ENCODE measurements at regions not wholly inside any gene's neighbourhood (a gene's known extent, or its start where the extent isn't known, plus 50 kb on each side); places are given as distances from the start of the nearest gene placed in this dataset.

DNA sequence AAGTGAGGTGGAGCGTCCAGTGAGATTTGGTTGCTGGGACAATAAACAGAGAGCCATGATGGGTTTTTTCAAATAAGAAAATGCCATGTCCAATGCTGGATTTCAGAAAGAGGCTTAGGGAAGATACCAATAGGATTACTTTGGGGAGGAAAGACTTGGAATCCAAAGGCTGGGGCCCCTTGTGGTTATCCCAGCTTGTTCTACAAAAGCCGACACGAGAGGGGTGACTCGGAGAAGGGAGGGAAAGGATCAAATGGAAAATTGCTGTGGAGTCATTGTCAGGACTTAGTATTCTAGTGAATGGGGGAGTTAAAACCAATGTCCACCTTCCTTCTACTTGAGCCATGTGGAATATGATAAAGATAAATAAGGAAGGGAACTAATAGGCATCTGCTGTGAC, 305.5 kb downstream of the SOX9 start:
- peak in 1 of 2 donors; percentile 4 for DNase-seq
- Histone ChIP-seq H3K36me3 (no peaks in the 10 kb centered on the region), H3K9me3 (no peaks in the 10 kb centered on the region), H3K27ac (no peak overlapping the region), H3K4me1 (peaks cover 0 to 12% (median 8%) of the 10 kb centered on the region in 4 donors), H3K4me3 (no peak overlapping the region), H3K27me3 (no peaks in the 10 kb centered on the region)
- intact Hi-C loops (cut with DNase I; ENCODE audit: low total_unique reads), result no loop called here
- TF ChIP-seq, protein P1, sequence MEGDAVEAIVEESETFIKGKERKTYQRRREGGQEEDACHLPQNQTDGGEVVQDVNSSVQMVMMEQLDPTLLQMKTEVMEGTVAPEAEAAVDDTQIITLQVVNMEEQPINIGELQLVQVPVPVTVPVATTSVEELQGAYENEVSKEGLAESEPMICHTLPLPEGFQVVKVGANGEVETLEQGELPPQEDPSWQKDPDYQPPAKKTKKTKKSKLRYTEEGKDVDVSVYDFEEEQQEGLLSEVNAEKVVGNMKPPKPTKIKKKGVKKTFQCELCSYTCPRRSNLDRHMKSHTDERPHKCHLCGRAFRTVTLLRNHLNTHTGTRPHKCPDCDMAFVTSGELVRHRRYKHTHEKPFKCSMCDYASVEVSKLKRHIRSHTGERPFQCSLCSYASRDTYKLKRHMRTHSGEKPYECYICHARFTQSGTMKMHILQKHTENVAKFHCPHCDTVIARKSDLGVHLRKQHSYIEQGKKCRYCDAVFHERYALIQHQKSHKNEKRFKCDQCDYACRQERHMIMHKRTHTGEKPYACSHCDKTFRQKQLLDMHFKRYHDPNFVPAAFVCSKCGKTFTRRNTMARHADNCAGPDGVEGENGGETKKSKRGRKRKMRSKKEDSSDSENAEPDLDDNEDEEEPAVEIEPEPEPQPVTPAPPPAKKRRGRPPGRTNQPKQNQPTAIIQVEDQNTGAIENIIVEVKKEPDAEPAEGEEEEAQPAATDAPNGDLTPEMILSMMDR (IDR thresholded peaks at IDR 0.05), result no peak

DNA sequence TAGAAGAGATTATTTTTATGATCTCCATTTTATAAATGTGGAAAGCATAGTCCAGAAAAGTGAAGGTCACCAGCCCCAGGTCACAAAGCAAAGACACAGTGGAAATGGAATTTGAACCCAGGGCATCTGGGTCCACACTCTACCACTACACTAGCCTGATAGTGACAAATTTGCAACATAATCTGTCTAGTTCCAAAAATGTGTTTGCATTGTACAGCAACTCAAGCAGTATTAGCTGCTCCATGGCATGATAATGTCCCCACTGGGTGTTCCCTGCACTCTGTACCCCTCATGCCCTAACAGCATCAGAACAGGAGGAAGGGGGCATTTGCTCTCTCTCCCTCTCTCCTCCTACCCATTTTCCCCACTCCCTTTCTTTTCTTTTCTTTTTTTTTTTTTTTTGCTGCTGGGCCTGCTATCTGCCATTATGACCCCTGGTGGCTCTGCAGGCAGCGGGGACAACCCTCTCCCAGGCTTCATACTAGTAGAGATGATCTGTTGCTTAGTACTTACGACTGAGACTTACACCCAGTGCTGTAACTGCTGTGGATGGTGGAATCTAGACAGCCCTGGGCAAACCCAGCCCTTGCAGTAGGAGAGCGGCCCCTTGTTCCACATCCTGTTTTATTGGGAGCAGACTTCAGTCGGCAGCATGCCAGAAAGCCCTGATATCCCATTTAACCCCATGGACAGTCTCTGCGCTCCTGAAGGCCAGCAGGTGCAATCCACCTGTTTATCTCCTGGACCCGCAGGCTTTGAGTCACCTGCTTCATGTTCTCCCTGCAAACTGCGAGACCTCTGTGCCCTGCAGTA, 306.3 kb downstream of the SOX9 start:
- DNase-seq, result no peak
- intact Hi-C loops (cut with DNase I; ENCODE audit: low total_unique reads), result no loop called here
- no peak overlapping the region for H3K27ac ChIP-seq
- H3K4me1 ChIP-seq, result peaks cover 0 to 8% (median 3%) of the 10 kb centered on the region in 4 donors
- H3K36me3 ChIP-seq, result no peaks in the 10 kb centered on the region
- no peak overlapping the region for H3K4me3 ChIP-seq
- TF ChIP-seq, protein P1 (IDR thresholded peaks at IDR 0.05), result no peak
- no peaks in the 10 kb centered on the region for H3K27me3 ChIP-seq
- no peaks in the 10 kb centered on the region for H3K9me3 ChIP-seq

- TF ChIP-seq, protein P1 (IDR thresholded peaks at IDR 0.05), result no peak
- intact Hi-C loops (cut with DNase I; ENCODE audit: low total_unique reads), result no loop called here
Measured at GRCh38 chr17:72427761-72428109, 306.9 kb downstream of the SOX9 start.

GRCh38 chr17:72429066-72429638, 308.3 kb downstream of the SOX9 start:
- no peak for DNase-seq
- H3K27me3 ChIP-seq, result no peaks in the 10 kb centered on the region
- no peaks in the 10 kb centered on the region for H3K36me3 ChIP-seq
- no peaks in the 10 kb centered on the region for H3K9me3 ChIP-seq
- H3K4me3 ChIP-seq, result no peak overlapping the region
- intact Hi-C loops (cut with DNase I; ENCODE audit: low total_unique reads), result no loop called here
- no peak overlapping the region for H3K27ac ChIP-seq
- TF ChIP-seq, protein P1 (IDR thresholded peaks at IDR 0.05), result no peak
- no peaks in the 10 kb centered on the region for H3K4me1 ChIP-seq

More at GRCh38 chr17:72427761-72428109, 306.9 kb downstream of the SOX9 start:
- no peaks in the 10 kb centered on the region for H3K9me3 ChIP-seq
- no peak for DNase-seq
- no peak overlapping the region for H3K27ac ChIP-seq
- H3K27me3 ChIP-seq, result no peaks in the 10 kb centered on the region
- no peak overlapping the region for H3K4me3 ChIP-seq
- no peaks in the 10 kb centered on the region for H3K36me3 ChIP-seq
- peaks cover 0 to 4% (median under 1%) of the 10 kb centered on the region in 4 donors for H3K4me1 ChIP-seq

DNA sequence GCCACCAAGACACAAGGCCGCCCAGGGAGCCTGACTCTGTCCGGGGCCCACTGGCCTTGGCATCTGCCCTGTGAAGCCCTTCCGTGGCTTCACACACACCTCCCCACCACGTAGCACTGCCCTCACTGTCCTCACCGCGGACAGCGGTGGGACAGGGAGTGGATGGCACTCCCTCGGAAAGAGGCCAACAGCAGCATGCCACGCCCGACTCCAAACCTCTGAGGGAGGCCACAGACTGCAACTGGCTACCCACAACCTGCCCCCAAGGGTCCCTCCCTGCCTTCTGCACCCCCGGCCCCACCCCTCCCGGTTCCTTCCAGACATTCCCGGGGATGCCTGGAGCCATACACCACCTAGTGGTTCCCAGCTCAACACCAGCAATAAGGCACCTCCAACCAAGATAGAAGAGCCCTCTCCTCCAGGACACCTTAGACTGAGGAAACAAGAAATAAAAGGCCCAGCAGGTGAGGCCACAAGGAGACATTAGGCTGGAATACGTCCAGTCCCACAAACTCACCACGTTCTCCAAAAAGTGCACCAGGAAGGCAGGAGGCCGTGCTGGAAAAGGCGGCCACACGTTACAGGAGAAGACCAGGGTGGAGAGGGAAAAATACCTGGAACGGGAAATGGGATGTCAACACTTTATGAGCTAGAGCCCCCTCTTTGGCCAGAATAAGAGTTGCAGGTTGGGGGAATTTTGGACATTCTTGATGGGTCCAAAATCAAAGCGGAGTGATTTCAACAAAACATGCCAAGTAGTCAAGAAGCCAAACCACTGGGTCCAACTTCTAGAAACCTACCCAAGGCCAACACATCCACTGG, 310.0 kb downstream of the SOX9 start:
- no peak for DNase-seq
- Histone ChIP-seq H3K36me3 (no peaks in the 10 kb centered on the region), H3K4me1 (no peaks in the 10 kb centered on the region), H3K27ac (no peak overlapping the region), H3K4me3 (no peak overlapping the region), H3K27me3 (no peaks in the 10 kb centered on the region), H3K9me3 (no peaks in the 10 kb centered on the region)
- intact Hi-C loops (cut with DNase I; ENCODE audit: low total_unique reads), result no loop called here
- TF ChIP-seq, protein P1 (IDR thresholded peaks at IDR 0.05), result no peak
